SH-SY5Y (cell line): ENCODE measurements at regions not wholly inside any gene's neighbourhood (a gene's known extent, or its start where the extent isn't known, plus 50 kb on each side); places are given as distances from the start of the nearest gene placed in this dataset.

Experiments
- GATA2 ChIP-seq: IDR thresholded peaks from 2 replicates; pipeline ENCODE4 v1.6.1; 2011; ENCODE audit warnings: mild to moderate bottlenecking, low read depth, low read length
- GATA3 ChIP-seq: IDR thresholded peaks from 2 replicates; pipeline ENCODE4 v1.6.1; 2011; ENCODE audit warnings: low read depth, mild to moderate bottlenecking, low read length, moderate library complexity

GRCh38 chr10:90583416-90583815, 274.4 kb downstream of the HTR7 start:
- TF ChIP-seq GATA2 (no peak), GATA3 (no peak)
